Lower leg skin (tissue), 4 donors: ENCODE measurements at regions not wholly inside any gene's neighbourhood (a gene's known extent, or its start where the extent isn't known, plus 50 kb on each side); places are given as distances from the start of the nearest gene placed in this dataset.

ENCODE experiments used
- DNase-seq, 2 donors: peaks; one replicate each; pipeline ENCODE4 v3.0.0-alpha.2; 2019; ENCODE audit warnings: low spot score in 2 of 2
- H3K4me3 ChIP-seq: fragments of 200-600 bp; sonication (generic); 2 replicates; pipeline ENCODE4 v1.5.1; 2017; ENCODE audit warnings: mild to moderate bottlenecking, low read depth; ENCODE audit not compliant: poor library complexity, severe bottlenecking
- CTCF ChIP-seq, 3 donors: fragments of 450-650 bp; IDR thresholded peaks; one replicate each; pipeline ENCODE4 v1.5.1; 2016; ENCODE audit warnings: antibody characterized with exemption in 3 of 3, mild to moderate bottlenecking in 3 of 3, moderate library complexity in 2 of 3
- POLR2A ChIP-seq, 2 donors: fragments of 450-650 bp; IDR thresholded peaks; one replicate each; pipeline ENCODE4 v1.6.1; 2016 to 2017; ENCODE audit warnings: antibody characterized with exemption in 2 of 2, mild to moderate bottlenecking in 1 of 2, moderate library complexity in 1 of 2
- WGBS, 2 donors: methylation state at CpG; one replicate each; pipeline ENCODE4 v1.1.5; 2018; 5-methylcytosine and 5-hydroxymethylcytosine counted together
- intact Hi-C: fragments of 100-400 bp; cut with DNase I; formaldehyde crosslinking; loops from one replicate; pipeline ENCODE4 v1.15.0; 2023; ENCODE audit warnings: low total_unique reads

GRCh38 chr13:27854606-27855005, 62.3 kb downstream of the GSX1 start:
- intact Hi-C loops: loop anchor here (5.0 kb wide), 1 partner anchor 83 kb away; no protein-coding TSS in a partner anchor
- no peak for TF ChIP-seq POLR2A (IDR thresholded peaks at IDR 0.05)
- TF ChIP-seq CTCF (IDR thresholded peaks at IDR 0.05): no peak
- 50 to 86% methylated on average over 1 of the region's 1 CpG for WGBS, 2 donors
- DNase-seq: no peak
- H3K4me3 ChIP-seq: no peak overlapping the region

GRCh38 chr13:27855381-27855780, 63.1 kb downstream of the GSX1 start:
- no peak for DNase-seq
- WGBS, 2 donors: 88 to 91% methylated on average over 5 of the region's 5 CpGs
- TF ChIP-seq POLR2A (IDR thresholded peaks at IDR 0.05): no peak
- TF ChIP-seq CTCF (IDR thresholded peaks at IDR 0.05): no peak
- intact Hi-C loops: no loop called here
- no peak overlapping the region for H3K4me3 ChIP-seq

GRCh38 chr13:27857282-27857681, 62.5 kb upstream of the PDX1 start:
- intact Hi-C loops: no loop called here
- DNase-seq: no peak

GRCh38 chr13:27858046-27858445, 61.8 kb upstream of the PDX1 start:
- no peak for DNase-seq
- intact Hi-C loops: no loop called here
- H3K4me3 ChIP-seq: no peak overlapping the region
- 53 to 64% methylated on average over 4 to 5 of the region's 5 CpGs for WGBS, 2 donors
- TF ChIP-seq POLR2A (IDR thresholded peaks at IDR 0.05): no peak

More at GRCh38 chr13:27857282-27857681, 62.5 kb upstream of the PDX1 start:
- 50 to 64% methylated on average over 9 to 10 of the region's 10 CpGs for WGBS, 2 donors
- TF ChIP-seq POLR2A (IDR thresholded peaks at IDR 0.05) (no peak), CTCF (IDR thresholded peaks at IDR 0.05) (no peak)
- no peak overlapping the region for H3K4me3 ChIP-seq

GRCh38 chr13:27860743-27861142, 59.1 kb upstream of the PDX1 start:
- no peak overlapping the region for H3K4me3 ChIP-seq
- TF ChIP-seq CTCF (IDR thresholded peaks at IDR 0.05): no peak
- no peak for TF ChIP-seq POLR2A (IDR thresholded peaks at IDR 0.05)
- no peak for DNase-seq
- 23 to 29% methylated on average over 5 of the region's 5 CpGs for WGBS, 2 donors
- intact Hi-C loops: no loop called here

GRCh38 chr13:27861165-27861564, 58.6 kb upstream of the PDX1 start:
- DNase-seq: no peak
- 44 to 62% methylated on average over 5 of the region's 5 CpGs for WGBS, 2 donors
- H3K4me3 ChIP-seq: no peak overlapping the region
- intact Hi-C loops: no loop called here
- TF ChIP-seq CTCF (IDR thresholded peaks at IDR 0.05): no peak
- TF ChIP-seq POLR2A (IDR thresholded peaks at IDR 0.05): no peak
